ENCODE measurements at regions not wholly inside any gene's neighbourhood (a gene's known extent, or its start where the extent isn't known, plus 50 kb on each side); places are given as distances from the start of the nearest gene placed in this dataset.
"Not testable (repeated sequence)": the region's sequence is repeated elsewhere in the genome, so short reads cannot be mapped to it uniquely, and the experiment has no call there.

DNA sequence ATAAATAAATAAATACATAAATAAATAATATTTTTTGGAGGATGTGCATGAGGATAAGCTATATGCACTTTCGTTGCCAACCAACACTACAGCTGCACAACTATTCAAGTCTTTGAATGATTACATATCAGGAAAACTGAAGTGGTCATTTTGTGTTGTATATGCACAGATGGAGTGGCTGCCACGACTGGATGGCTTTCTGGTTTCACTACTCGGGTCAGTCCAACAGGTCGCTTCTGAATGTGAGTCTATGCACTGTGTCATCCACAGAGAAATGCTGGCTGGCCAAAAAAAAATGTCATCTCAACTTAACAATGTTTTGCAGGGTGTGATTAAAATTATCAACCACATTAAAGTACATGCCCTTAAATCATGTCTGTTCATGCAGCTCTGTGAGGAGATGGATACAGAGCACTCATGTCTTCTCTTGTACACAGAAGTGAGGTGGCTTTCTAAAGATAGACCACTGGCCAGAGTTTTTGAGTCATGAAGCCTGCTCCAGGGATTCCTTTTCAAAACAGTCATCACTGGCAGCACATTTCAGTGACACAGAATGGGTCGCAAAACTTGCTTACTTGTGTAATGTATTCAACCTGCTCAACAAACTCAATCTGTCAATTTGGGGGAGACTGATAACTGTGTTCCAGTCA is 589.8 kb upstream of the CYLC2 start:
- H3K36me3 Mint-ChIP-seq: no peaks in the 10 kb centered on the region
- Histone ChIP-seq H3K36me3 (ENCODE audit: control insufficient read depth in 2 of 2, extremely low read depth in 1 of 2, insufficient read depth in 1 of 2, low read length in 1 of 2) (no peaks in the 10 kb centered on the region), H3K9me3 (peaks cover 3% of the 10 kb centered on the region)

DNA sequence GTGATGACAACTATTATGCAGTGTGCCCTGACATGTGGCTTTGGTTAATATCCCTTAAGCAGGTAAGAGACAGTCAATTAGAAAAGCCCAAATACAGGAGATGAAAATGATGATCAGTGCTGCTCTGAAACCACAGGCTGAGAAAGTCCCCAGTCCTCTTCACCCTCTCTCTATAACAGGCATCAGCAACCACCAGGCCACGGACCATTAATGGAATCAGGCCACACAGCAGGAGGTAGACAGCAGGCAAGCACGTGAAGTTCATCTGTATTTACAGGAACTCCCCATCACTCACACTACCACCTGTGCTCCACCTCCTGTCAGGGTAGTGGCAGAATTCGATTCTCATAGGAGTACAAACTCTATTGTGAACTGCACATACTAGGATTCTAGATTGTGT is 591.6 kb upstream of the CYLC2 start:
- H3K27me3 ChIP-seq (replicated peaks in 1 of 2; ENCODE audit: control insufficient read depth in 2 of 2, extremely low read depth in 1 of 2, insufficient read depth in 2 of 2, low read length in 1 of 2): no peaks in the 10 kb centered on the region
- H3K27ac ChIP-seq (ENCODE audit: low read length): no peak overlapping the region
- H3K27ac Mint-ChIP-seq: no peak overlapping the region
- H3K9me3 ChIP-seq: peaks cover 3% of the 10 kb centered on the region
- DNase-seq (no peak), ATAC-seq (replicated peaks in 1 of 4) (no peak)
- H3K4me3 Mint-ChIP-seq: no peak overlapping the region
- ChIA-PET CTCF (no interaction called here), POLR2A (no interaction called here)
- H3K36me3 Mint-ChIP-seq: no peaks in the 10 kb centered on the region
- H3K4me1 Mint-ChIP-seq: no peaks in the 10 kb centered on the region
- H3K27me3 Mint-ChIP-seq: no peaks in the 10 kb centered on the region
- peaks cover 3 to 11% (median 10%) of the 10 kb centered on the region in 3 donors for H3K9me3 Mint-ChIP-seq
- H3K4me3 ChIP-seq (ENCODE audit: control insufficient read depth in 1 of 2, extremely low read depth in 1 of 2, low read length in 1 of 2): no peak overlapping the region
- WGBS (ENCODE audit: insufficient coverage): 50% methylated on average over 1 of the region's 3 CpGs
- no peaks in the 10 kb centered on the region for H3K36me3 ChIP-seq (ENCODE audit: control insufficient read depth in 2 of 2, extremely low read depth in 1 of 2, insufficient read depth in 1 of 2, low read length in 1 of 2)
- no peaks in the 10 kb centered on the region for H3K4me1 ChIP-seq (ENCODE audit: control insufficient read depth in 1 of 2, extremely low read depth in 1 of 2, insufficient read depth in 2 of 2, low read length in 2 of 2)

More for the DNA sequence above, 589.8 kb upstream of the CYLC2 start:
- H3K4me3 Mint-ChIP-seq: no peak overlapping the region
- H3K4me1 Mint-ChIP-seq: no peaks in the 10 kb centered on the region
- ATAC-seq (replicated peaks in 1 of 4) (no peak), DNase-seq (no peak)
- no peaks in the 10 kb centered on the region for H3K27me3 ChIP-seq (replicated peaks in 1 of 2; ENCODE audit: control insufficient read depth in 2 of 2, extremely low read depth in 1 of 2, insufficient read depth in 2 of 2, low read length in 1 of 2)
- no peaks in the 10 kb centered on the region for H3K27me3 Mint-ChIP-seq
- H3K27ac ChIP-seq (ENCODE audit: low read length): no peak overlapping the region
- H3K9me3 Mint-ChIP-seq: peaks cover 3 to 14% (median 7%) of the 10 kb centered on the region in 3 donors
- H3K4me1 ChIP-seq (ENCODE audit: control insufficient read depth in 1 of 2, extremely low read depth in 1 of 2, insufficient read depth in 2 of 2, low read length in 2 of 2): no peaks in the 10 kb centered on the region
- CTCF ChIA-PET: no interaction called here
- no peak overlapping the region for H3K4me3 ChIP-seq (ENCODE audit: control insufficient read depth in 1 of 2, extremely low read depth in 1 of 2, low read length in 1 of 2)
- no peak overlapping the region for H3K27ac Mint-ChIP-seq
- POLR2A ChIA-PET: no interaction called here
- WGBS (ENCODE audit: insufficient coverage): no CpG with 5 or more reads among the region's 5 CpGs

DNA sequence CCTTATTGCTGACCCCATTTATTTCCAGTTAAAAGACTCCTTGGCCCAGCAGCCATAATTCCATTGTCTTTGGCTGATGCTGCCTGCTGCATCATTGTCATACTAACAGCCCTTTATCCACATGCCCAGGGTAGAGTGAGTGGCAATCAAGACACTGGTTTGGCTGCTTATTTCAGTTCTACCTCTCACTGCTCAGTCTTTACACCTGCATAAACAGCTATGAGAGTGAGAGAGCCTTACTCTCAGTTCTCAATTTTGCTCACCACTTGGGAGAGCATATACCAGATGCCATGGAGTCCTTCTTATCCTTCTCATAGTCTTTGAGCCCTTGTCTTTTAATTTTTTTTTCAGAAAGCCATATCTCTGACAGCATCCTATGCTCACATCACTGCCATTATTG is 596.9 kb upstream of the CYLC2 start:
- peaks cover 7 to 9% (median 8%) of the 10 kb centered on the region in 3 donors for H3K9me3 Mint-ChIP-seq
- H3K9me3 ChIP-seq: peaks cover 3% of the 10 kb centered on the region
- POLR2A ChIA-PET: no interaction called here

DNA sequence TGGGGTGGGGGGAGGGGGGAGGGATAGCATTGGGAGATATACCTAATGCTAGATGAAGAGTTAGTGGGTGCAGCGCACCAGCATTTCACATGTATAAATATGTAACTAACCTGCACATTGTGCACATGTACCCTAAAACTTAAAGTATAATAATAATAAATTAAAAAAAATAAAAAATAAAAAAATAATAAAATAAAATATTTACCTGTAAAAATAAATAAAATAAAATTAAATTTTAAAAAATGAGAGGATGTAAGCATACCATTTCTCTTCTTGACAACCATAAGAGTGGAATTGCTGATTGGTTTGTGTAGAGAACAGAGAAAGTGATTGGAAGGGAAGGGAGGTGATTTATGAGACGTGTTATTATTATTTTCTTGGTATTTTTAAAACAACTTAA is 609.5 kb upstream of the CYLC2 start:
- ATAC-seq (replicated peaks in 1 of 4); H3K4me3 ChIP-seq (ENCODE audit: control insufficient read depth in 1 of 2, extremely low read depth in 1 of 2, low read length in 1 of 2); POLR2A ChIA-PET; H3K27ac Mint-ChIP-seq; H3K27me3 Mint-ChIP-seq; H3K4me1 ChIP-seq (ENCODE audit: control insufficient read depth in 1 of 2, extremely low read depth in 1 of 2, insufficient read depth in 2 of 2, low read length in 2 of 2); H3K36me3 ChIP-seq (ENCODE audit: control insufficient read depth in 2 of 2, extremely low read depth in 1 of 2, insufficient read depth in 1 of 2, low read length in 1 of 2); H3K9me3 ChIP-seq; H3K27ac ChIP-seq (ENCODE audit: low read length); H3K4me3 Mint-ChIP-seq; H3K4me1 Mint-ChIP-seq; H3K27me3 ChIP-seq (replicated peaks in 1 of 2; ENCODE audit: control insufficient read depth in 2 of 2, extremely low read depth in 1 of 2, insufficient read depth in 2 of 2, low read length in 1 of 2); DNase-seq; H3K36me3 Mint-ChIP-seq; CTCF ChIA-PET: not testable (repeated sequence)
- WGBS (ENCODE audit: insufficient coverage): no CpG with 5 or more reads among the region's 2 CpGs
- peaks cover 5 to 17% (median 12%) of the 10 kb centered on the region in 3 donors for H3K9me3 Mint-ChIP-seq

More for the DNA sequence above, 596.9 kb upstream of the CYLC2 start:
- Histone ChIP-seq H3K36me3 (ENCODE audit: control insufficient read depth in 2 of 2, extremely low read depth in 1 of 2, insufficient read depth in 1 of 2, low read length in 1 of 2) (no peaks in the 10 kb centered on the region), H3K27ac (ENCODE audit: low read length) (no peak overlapping the region), H3K27me3 (replicated peaks in 1 of 2; ENCODE audit: control insufficient read depth in 2 of 2, extremely low read depth in 1 of 2, insufficient read depth in 2 of 2, low read length in 1 of 2) (no peaks in the 10 kb centered on the region), H3K4me1 (ENCODE audit: control insufficient read depth in 1 of 2, extremely low read depth in 1 of 2, insufficient read depth in 2 of 2, low read length in 2 of 2) (no peaks in the 10 kb centered on the region), H3K4me3 (ENCODE audit: control insufficient read depth in 1 of 2, extremely low read depth in 1 of 2, low read length in 1 of 2) (no peak overlapping the region)
- DNase-seq: no peak
- no peak for ATAC-seq (replicated peaks in 1 of 4)
- H3K4me3 Mint-ChIP-seq: no peak overlapping the region
- no peaks in the 10 kb centered on the region for H3K4me1 Mint-ChIP-seq
- no peaks in the 10 kb centered on the region for H3K27me3 Mint-ChIP-seq
- H3K27ac Mint-ChIP-seq: no peak overlapping the region
- H3K36me3 Mint-ChIP-seq: no peaks in the 10 kb centered on the region
- CTCF ChIA-PET: no interaction called here

DNA sequence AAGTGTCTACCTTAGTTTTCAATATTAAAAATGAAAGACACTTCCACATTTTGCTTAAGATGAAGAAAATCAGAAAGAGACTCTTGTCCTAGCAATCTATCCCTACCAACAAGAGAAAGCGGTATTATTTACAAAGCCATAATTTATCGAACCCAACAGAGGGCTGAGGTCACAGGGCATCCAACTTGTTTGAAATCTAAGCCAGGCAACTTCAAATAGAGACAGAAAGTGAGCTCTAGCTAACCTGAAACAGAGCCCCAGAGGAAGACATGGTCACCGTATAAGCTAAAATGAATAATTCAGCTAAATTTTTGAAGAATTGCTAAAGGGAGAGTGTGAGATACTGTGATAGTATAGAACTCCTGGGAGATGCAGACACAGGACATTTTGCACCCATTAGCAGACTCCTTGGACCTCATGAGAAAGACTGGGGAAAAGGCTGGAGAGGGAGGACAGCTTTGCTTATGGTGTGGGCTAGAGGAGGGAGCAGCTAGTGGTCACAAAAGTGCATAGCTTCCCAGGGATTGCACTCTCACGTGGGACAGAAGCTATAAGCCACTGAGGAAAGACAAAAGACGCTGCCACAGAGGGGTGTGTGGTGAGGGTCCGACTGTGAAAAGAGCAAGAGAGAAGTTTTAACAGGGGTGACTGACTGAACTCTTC is 624.2 kb upstream of the GRIN3A start:
- ChIA-PET CTCF (no interaction called here), POLR2A (no interaction called here)
- H3K4me1 ChIP-seq (ENCODE audit: control insufficient read depth in 1 of 2, extremely low read depth in 1 of 2, insufficient read depth in 2 of 2, low read length in 2 of 2): no peaks in the 10 kb centered on the region
- H3K27me3 ChIP-seq (replicated peaks in 1 of 2; ENCODE audit: control insufficient read depth in 2 of 2, extremely low read depth in 1 of 2, insufficient read depth in 2 of 2, low read length in 1 of 2): no peaks in the 10 kb centered on the region
- Mint-ChIP-seq H3K4me3 (no peak overlapping the region), H3K4me1 (no peaks in the 10 kb centered on the region), H3K36me3 (no peaks in the 10 kb centered on the region), H3K27me3 (no peaks in the 10 kb centered on the region), H3K27ac (no peak overlapping the region), H3K9me3 (peaks cover 2 to 14% (median 8%) of the 10 kb centered on the region in 3 donors)
- DNase-seq (no peak), ATAC-seq (replicated peaks in 1 of 4) (no peak)
- 92% methylated on average over 3 of the region's 6 CpGs for WGBS (ENCODE audit: insufficient coverage)
- H3K27ac ChIP-seq (ENCODE audit: low read length): no peak overlapping the region
- no peaks in the 10 kb centered on the region for H3K9me3 ChIP-seq
- no peak overlapping the region for H3K4me3 ChIP-seq (ENCODE audit: control insufficient read depth in 1 of 2, extremely low read depth in 1 of 2, low read length in 1 of 2)
- no peaks in the 10 kb centered on the region for H3K36me3 ChIP-seq (ENCODE audit: control insufficient read depth in 2 of 2, extremely low read depth in 1 of 2, insufficient read depth in 1 of 2, low read length in 1 of 2)

DNA sequence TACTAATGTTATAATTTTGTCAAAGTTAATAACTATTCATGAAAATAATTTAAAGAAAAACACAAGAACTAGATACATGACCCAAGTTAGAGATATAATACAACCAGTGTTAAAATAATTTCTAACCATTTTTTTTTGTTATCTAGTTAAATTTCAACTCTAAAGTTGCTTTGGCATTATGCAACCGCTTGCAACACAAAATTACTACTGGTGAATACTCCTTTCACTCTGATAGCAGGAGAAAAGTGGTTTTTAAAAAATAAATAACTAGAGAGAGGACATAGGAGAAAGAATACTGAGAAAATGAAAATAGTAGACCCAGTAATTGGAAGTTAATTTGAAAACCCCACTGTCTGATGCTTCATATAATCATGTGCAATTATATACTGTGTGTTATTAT is 622.4 kb upstream of the GRIN3A start:
- H3K4me3 Mint-ChIP-seq: no peak overlapping the region

More for the DNA sequence above, 622.4 kb upstream of the GRIN3A start:
- H3K27ac Mint-ChIP-seq: no peak overlapping the region
- ATAC-seq (replicated peaks in 1 of 4) (no peak), DNase-seq (no peak)
- no peak overlapping the region for H3K27ac ChIP-seq (ENCODE audit: low read length)
- no peaks in the 10 kb centered on the region for H3K4me1 ChIP-seq (ENCODE audit: control insufficient read depth in 1 of 2, extremely low read depth in 1 of 2, insufficient read depth in 2 of 2, low read length in 2 of 2)
- CTCF ChIA-PET: no interaction called here
- H3K9me3 Mint-ChIP-seq: peaks cover 5 to 16% (median 8%) of the 10 kb centered on the region in 3 donors
- H3K36me3 ChIP-seq (ENCODE audit: control insufficient read depth in 2 of 2, extremely low read depth in 1 of 2, insufficient read depth in 1 of 2, low read length in 1 of 2): no peaks in the 10 kb centered on the region
- H3K27me3 Mint-ChIP-seq: no peaks in the 10 kb centered on the region
- H3K27me3 ChIP-seq (replicated peaks in 1 of 2; ENCODE audit: control insufficient read depth in 2 of 2, extremely low read depth in 1 of 2, insufficient read depth in 2 of 2, low read length in 1 of 2): no peaks in the 10 kb centered on the region
- H3K36me3 Mint-ChIP-seq: no peaks in the 10 kb centered on the region
- no peak overlapping the region for H3K4me3 ChIP-seq (ENCODE audit: control insufficient read depth in 1 of 2, extremely low read depth in 1 of 2, low read length in 1 of 2)
- POLR2A ChIA-PET: no interaction called here
- H3K4me1 Mint-ChIP-seq: no peaks in the 10 kb centered on the region
- H3K9me3 ChIP-seq: no peaks in the 10 kb centered on the region
- WGBS (ENCODE audit: insufficient coverage): no CpG with 5 or more reads among the region's 1 CpG
